HEK293 (cell line): ENCODE measurements at regions not wholly inside any gene's neighbourhood (a gene's known extent, or its start where the extent isn't known, plus 50 kb on each side); places are given as distances from the start of the nearest gene placed in this dataset.
A peak's percentile ranks its signal among the peaks of the same experiment; 100 is the strongest.

Source experiments
- EGR2 ChIP-seq: fragments of 450-650 bp; formaldehyde crosslinking; IDR thresholded peaks from 2 replicates; pipeline ENCODE4 v1.5.1; 2016; ENCODE audit warnings: low read depth, missing biosample characterization, missing genetic modification characterization
- GLIS1 ChIP-seq: fragments of 450-650 bp; formaldehyde crosslinking; IDR thresholded peaks from 2 replicates; pipeline ENCODE4 v1.5.1; 2016; ENCODE audit warnings: missing biosample characterization, missing genetic modification characterization
- GLIS2 ChIP-seq: fragments of 450-650 bp; formaldehyde crosslinking; IDR thresholded peaks from 2 replicates; pipeline ENCODE4 v1.5.1; 2016; ENCODE audit warnings: missing biosample characterization, missing genetic modification characterization
- HIC1 ChIP-seq: fragments of 450-650 bp; formaldehyde crosslinking; IDR thresholded peaks from 2 replicates; pipeline ENCODE4 v1.5.1; 2016; ENCODE audit warnings: missing biosample characterization, missing genetic modification characterization
- PATZ1 ChIP-seq: fragments of 450-650 bp; formaldehyde crosslinking; IDR thresholded peaks from 2 replicates; pipeline ENCODE4 v1.5.1; 2016; ENCODE audit warnings: missing biosample characterization, missing genetic modification characterization
- SCRT2 ChIP-seq: fragments of 450-650 bp; formaldehyde crosslinking; IDR thresholded peaks from 2 replicates; pipeline ENCODE4 v1.5.1; 2016; ENCODE audit warnings: missing biosample characterization, missing genetic modification characterization
- SP7 ChIP-seq: fragments of 450-650 bp; formaldehyde crosslinking; IDR thresholded peaks from 2 replicates; pipeline ENCODE4 v1.5.1; 2016; ENCODE audit warnings: missing biosample characterization, missing genetic modification characterization
- TCF7L2 ChIP-seq: IDR thresholded peaks from 2 replicates; pipeline ENCODE4 v1.6.1; 2011; ENCODE audit warnings: low read depth, mild to moderate bottlenecking, inconsistent platforms, low read length, moderate library complexity, borderline replicate concordance
- ZBTB7A ChIP-seq: fragments of 450-650 bp; formaldehyde crosslinking; IDR thresholded peaks from 2 replicates; pipeline ENCODE4 v1.5.1; 2016; ENCODE audit warnings: low read depth, missing biosample characterization, missing genetic modification characterization
- ZFHX2 ChIP-seq: fragments of 450-650 bp; formaldehyde crosslinking; conservative IDR thresholded peaks from 2 replicates; pipeline ENCODE4 v1.5.1; 2016; ENCODE audit warnings: missing biosample characterization, missing genetic modification characterization
- ZIC2 ChIP-seq: fragments of 450-650 bp; formaldehyde crosslinking; IDR thresholded peaks from 2 replicates; pipeline ENCODE4 v1.5.1; 2016; ENCODE audit warnings: missing biosample characterization, missing genetic modification characterization
- ZNF10 ChIP-seq: fragments of 450-650 bp; formaldehyde crosslinking; IDR thresholded peaks from 2 replicates; pipeline ENCODE4 v1.5.1; 2017; ENCODE audit warnings: missing biosample characterization, missing genetic modification characterization
- ZNF324 ChIP-seq: fragments of 450-650 bp; formaldehyde crosslinking; IDR thresholded peaks from 2 replicates; pipeline ENCODE4 v1.5.1; 2016; ENCODE audit warnings: missing biosample characterization, missing genetic modification characterization
- ZNF335 ChIP-seq: fragments of 450-650 bp; formaldehyde crosslinking; conservative IDR thresholded peaks from 2 replicates; pipeline ENCODE4 v1.5.1; 2016; ENCODE audit warnings: missing biosample characterization, missing genetic modification characterization
- ZNF366 ChIP-seq: fragments of 450-650 bp; formaldehyde crosslinking; conservative IDR thresholded peaks from 2 replicates; pipeline ENCODE4 v1.5.1; 2016; ENCODE audit warnings: missing biosample characterization, missing genetic modification characterization
- ZNF510 ChIP-seq: fragments of 450-650 bp; formaldehyde crosslinking; IDR thresholded peaks from 2 replicates; pipeline ENCODE4 v1.5.1; 2018; ENCODE audit warnings: mild to moderate bottlenecking, missing genetic modification characterization, missing biosample characterization; ENCODE audit not compliant: insufficient replicate concordance
- ZNF544 ChIP-seq: fragments of 450-650 bp; formaldehyde crosslinking; IDR thresholded peaks from 2 replicates; pipeline ENCODE4 v1.5.0; 2017; ENCODE audit warnings: missing biosample characterization, missing genetic modification characterization
- ZNF555 ChIP-seq: fragments of 450-650 bp; formaldehyde crosslinking; conservative IDR thresholded peaks from 2 replicates; pipeline ENCODE4 v1.5.1; 2017; ENCODE audit warnings: missing biosample characterization, mild to moderate bottlenecking, missing genetic modification characterization, inconsistent platforms
- ZNF561 ChIP-seq: fragments of 450-650 bp; IDR thresholded peaks from 2 replicates; pipeline ENCODE4 v1.5.1; 2018; ENCODE audit warnings: missing biosample characterization, missing genetic modification characterization, borderline replicate concordance
- ZNF600 ChIP-seq: fragments of 450-650 bp; formaldehyde crosslinking; IDR thresholded peaks from 2 replicates; pipeline ENCODE4 v1.5.1; 2016; ENCODE audit warnings: missing biosample characterization, missing genetic modification characterization
- ZNF626 ChIP-seq: fragments of 450-650 bp; sonication (Bioruptor Pico); formaldehyde crosslinking; IDR thresholded peaks from 2 replicates; pipeline ENCODE4 v1.5.1; 2018; ENCODE audit warnings: missing biosample characterization, missing genetic modification characterization, inconsistent platforms
- ZNF629 ChIP-seq: fragments of 450-650 bp; formaldehyde crosslinking; IDR thresholded peaks from 2 replicates; pipeline ENCODE4 v1.5.1; 2017; ENCODE audit warnings: missing biosample characterization, missing genetic modification characterization
- ZNF660 ChIP-seq: fragments of 450-650 bp; IDR thresholded peaks from 2 replicates; pipeline ENCODE4 v1.5.1; 2018; ENCODE audit warnings: missing biosample characterization, mild to moderate bottlenecking, missing genetic modification characterization
- ZNF792 ChIP-seq: fragments of 450-650 bp; formaldehyde crosslinking; IDR thresholded peaks from 2 replicates; pipeline ENCODE4 v1.5.1; 2016; ENCODE audit warnings: missing biosample characterization, missing genetic modification characterization
- ZSCAN30 ChIP-seq: fragments of 450-650 bp; IDR thresholded peaks from 2 replicates; pipeline ENCODE4 v1.5.1; 2018; ENCODE audit warnings: missing biosample characterization, mild to moderate bottlenecking, missing genetic modification characterization, moderate library complexity
- TF ChIP-seq, protein P1 (sequence below): fragments of 450-650 bp; formaldehyde crosslinking; IDR thresholded peaks from 2 replicates; pipeline ENCODE4 v1.5.1; 2016; ENCODE audit warnings: missing biosample characterization, missing genetic modification characterization
- TF ChIP-seq, protein P2 (sequence below): fragments of 450-650 bp; formaldehyde crosslinking; IDR thresholded peaks from 2 replicates; pipeline ENCODE4 v1.5.1; 2016; ENCODE audit warnings: missing biosample characterization, missing genetic modification characterization, low read depth
- TF ChIP-seq, protein P3 (sequence below): fragments of 450-650 bp; formaldehyde crosslinking; IDR thresholded peaks from 2 replicates; pipeline ENCODE4 v1.5.1; 2016; ENCODE audit warnings: missing biosample characterization, missing genetic modification characterization

GRCh38 chr2:43131051-43131889, 95.1 kb downstream of the ZFP36L2 start (continued):
- TF ChIP-seq, protein P1, sequence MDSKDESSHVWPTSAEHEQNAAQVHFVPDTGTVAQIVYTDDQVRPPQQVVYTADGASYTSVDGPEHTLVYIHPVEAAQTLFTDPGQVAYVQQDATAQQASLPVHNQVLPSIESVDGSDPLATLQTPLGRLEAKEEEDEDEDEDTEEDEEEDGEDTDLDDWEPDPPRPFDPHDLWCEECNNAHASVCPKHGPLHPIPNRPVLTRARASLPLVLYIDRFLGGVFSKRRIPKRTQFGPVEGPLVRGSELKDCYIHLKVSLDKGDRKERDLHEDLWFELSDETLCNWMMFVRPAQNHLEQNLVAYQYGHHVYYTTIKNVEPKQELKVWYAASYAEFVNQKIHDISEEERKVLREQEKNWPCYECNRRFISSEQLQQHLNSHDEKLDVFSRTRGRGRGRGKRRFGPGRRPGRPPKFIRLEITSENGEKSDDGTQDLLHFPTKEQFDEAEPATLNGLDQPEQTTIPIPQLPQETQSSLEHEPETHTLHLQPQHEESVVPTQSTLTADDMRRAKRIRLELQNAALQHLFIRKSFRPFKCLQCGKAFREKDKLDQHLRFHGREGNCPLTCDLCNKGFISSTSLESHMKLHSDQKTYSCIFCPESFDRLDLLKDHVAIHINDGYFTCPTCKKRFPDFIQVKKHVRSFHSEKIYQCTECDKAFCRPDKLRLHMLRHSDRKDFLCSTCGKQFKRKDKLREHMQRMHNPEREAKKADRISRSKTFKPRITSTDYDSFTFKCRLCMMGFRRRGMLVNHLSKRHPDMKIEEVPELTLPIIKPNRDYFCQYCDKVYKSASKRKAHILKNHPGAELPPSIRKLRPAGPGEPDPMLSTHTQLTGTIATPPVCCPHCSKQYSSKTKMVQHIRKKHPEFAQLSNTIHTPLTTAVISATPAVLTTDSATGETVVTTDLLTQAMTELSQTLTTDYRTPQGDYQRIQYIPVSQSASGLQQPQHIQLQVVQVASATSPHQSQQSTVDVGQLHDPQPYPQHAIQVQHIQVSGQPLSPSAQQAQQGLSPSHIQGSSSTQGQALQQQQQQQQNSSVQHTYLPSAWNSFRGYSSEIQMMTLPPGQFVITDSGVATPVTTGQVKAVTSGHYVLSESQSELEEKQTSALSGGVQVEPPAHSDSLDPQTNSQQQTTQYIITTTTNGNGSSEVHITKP (tag by site-specific recombination), result 0 out of 2 replicates have a peak, but pooled peaks have one; percentile 35
- TF ChIP-seq ZNF555 (no peak), ZFHX2 (tag by site-specific recombination) (peak; percentile 89), ZNF324 (tag by site-specific recombination) (peak; percentile 56; the same call in 1 of the 2 replicates), GLIS2 (tag by site-specific recombination) (peak; percentile 54), ZIC2 (peak; percentile 75), ZNF626 (tag by site-specific recombination) (no peak), SP7 (0 out of 2 replicates have a peak, but pooled peaks have one; percentile 38), ZNF366 (tag by site-specific recombination) (peak; percentile 38; the same call in 1 of the 2 replicates), ZNF510 (tag by site-specific recombination) (no peak), ZNF335 (tag by site-specific recombination) (0 out of 2 replicates have a peak, but pooled peaks have one; percentile 16), ZNF561 (no peak), ZSCAN30 (tag by site-specific recombination) (0 out of 2 replicates have a peak, but pooled peaks have one; percentile 36), ZNF629 (tag by site-specific recombination) (peak; percentile 81), ZNF660 (tag by site-specific recombination) (peak; percentile 36; the same call in 1 of the 2 replicates), PATZ1 (peak; percentile 66), GLIS1 (tag by site-specific recombination) (peak; percentile 76), ZNF600 (tag by site-specific recombination) (no peak), TCF7L2 (no peak), ZNF10 (tag by site-specific recombination) (no peak), SCRT2 (tag by site-specific recombination) (peak; percentile 49), EGR2 (tag by site-specific recombination) (peak; percentile 90), ZNF792 (tag by site-specific recombination) (no peak), ZNF544 (tag by site-specific recombination) (no peak), HIC1 (tag by site-specific recombination) (peak; percentile 85; the same call in 1 of the 2 replicates), ZBTB7A (no peak)
- TF ChIP-seq, protein P2, sequence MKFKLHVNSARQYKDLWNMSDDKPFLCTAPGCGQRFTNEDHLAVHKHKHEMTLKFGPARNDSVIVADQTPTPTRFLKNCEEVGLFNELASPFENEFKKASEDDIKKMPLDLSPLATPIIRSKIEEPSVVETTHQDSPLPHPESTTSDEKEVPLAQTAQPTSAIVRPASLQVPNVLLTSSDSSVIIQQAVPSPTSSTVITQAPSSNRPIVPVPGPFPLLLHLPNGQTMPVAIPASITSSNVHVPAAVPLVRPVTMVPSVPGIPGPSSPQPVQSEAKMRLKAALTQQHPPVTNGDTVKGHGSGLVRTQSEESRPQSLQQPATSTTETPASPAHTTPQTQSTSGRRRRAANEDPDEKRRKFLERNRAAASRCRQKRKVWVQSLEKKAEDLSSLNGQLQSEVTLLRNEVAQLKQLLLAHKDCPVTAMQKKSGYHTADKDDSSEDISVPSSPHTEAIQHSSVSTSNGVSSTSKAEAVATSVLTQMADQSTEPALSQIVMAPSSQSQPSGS, result peak; percentile 58
- TF ChIP-seq, protein P3, sequence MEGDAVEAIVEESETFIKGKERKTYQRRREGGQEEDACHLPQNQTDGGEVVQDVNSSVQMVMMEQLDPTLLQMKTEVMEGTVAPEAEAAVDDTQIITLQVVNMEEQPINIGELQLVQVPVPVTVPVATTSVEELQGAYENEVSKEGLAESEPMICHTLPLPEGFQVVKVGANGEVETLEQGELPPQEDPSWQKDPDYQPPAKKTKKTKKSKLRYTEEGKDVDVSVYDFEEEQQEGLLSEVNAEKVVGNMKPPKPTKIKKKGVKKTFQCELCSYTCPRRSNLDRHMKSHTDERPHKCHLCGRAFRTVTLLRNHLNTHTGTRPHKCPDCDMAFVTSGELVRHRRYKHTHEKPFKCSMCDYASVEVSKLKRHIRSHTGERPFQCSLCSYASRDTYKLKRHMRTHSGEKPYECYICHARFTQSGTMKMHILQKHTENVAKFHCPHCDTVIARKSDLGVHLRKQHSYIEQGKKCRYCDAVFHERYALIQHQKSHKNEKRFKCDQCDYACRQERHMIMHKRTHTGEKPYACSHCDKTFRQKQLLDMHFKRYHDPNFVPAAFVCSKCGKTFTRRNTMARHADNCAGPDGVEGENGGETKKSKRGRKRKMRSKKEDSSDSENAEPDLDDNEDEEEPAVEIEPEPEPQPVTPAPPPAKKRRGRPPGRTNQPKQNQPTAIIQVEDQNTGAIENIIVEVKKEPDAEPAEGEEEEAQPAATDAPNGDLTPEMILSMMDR (tag by site-specific recombination), result peak; percentile 49; the same call in 1 of the 2 replicates
